ENCODE measurements at regions not wholly inside any gene's neighbourhood (a gene's known extent, or its start where the extent isn't known, plus 50 kb on each side); places are given as distances from the start of the nearest gene placed in this dataset.
"Not testable (repeated sequence)": the region's sequence is repeated elsewhere in the genome, so short reads cannot be mapped to it uniquely, and the experiment has no call there.

DNA sequence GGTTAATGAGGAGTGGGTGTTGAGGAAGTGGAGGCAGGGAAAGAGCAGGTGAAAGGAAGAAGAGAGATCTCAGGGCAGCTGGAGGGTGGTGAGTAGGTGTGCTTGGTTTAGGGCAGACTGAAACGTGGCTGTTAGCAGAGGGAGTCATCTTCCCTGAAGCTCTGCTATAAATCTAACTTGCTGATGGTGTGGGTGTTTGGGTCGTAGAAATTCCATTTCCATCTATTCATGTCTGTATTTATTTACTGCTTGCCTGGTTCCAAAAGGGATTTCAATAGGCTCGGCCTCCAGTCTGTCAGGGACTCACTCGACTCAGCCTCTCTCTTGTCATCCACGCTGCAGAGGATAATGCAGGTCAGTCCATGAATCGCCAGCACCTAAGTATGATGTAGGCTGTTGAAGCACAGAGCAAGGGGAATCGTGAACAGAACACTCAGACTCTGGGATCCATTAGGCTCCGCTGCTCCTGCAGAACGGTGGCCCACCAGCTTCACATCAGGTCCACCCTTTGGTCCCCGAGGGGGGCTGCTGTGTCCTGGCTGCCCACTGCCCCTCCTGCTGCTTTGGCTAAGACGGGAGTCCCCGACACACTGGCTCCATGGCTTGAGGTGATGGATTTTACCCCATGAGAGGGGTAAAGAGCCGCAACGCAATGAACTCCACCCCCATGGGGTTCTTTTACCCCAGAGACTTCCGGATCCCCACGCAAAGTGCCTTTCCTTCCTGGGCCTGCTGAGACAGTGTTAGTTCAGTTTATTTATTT lies 156.2 kb downstream of the RHOU start:
- H3K27ac ChIP-seq, result no peak overlapping the region
- intact Hi-C loops (cut with DNase I), result no loop called here
- DNase-seq, result no peak
- 85 to 86% methylated on average over 16 of the region's 16 CpGs for WGBS, 2 donors
- no peaks in the 10 kb centered on the region for H3K27me3 ChIP-seq
- no peaks in the 10 kb centered on the region for H3K4me1 ChIP-seq
- no peak overlapping the region for H3K4me3 ChIP-seq
- TF ChIP-seq POLR2A (IDR thresholded peaks at IDR 0.05) (no peak), POLR2AphosphoS5 (IDR thresholded peaks at IDR 0.05) (no peak), EP300 (IDR thresholded peaks at IDR 0.05) (no peak)
- TF ChIP-seq, protein P1, sequence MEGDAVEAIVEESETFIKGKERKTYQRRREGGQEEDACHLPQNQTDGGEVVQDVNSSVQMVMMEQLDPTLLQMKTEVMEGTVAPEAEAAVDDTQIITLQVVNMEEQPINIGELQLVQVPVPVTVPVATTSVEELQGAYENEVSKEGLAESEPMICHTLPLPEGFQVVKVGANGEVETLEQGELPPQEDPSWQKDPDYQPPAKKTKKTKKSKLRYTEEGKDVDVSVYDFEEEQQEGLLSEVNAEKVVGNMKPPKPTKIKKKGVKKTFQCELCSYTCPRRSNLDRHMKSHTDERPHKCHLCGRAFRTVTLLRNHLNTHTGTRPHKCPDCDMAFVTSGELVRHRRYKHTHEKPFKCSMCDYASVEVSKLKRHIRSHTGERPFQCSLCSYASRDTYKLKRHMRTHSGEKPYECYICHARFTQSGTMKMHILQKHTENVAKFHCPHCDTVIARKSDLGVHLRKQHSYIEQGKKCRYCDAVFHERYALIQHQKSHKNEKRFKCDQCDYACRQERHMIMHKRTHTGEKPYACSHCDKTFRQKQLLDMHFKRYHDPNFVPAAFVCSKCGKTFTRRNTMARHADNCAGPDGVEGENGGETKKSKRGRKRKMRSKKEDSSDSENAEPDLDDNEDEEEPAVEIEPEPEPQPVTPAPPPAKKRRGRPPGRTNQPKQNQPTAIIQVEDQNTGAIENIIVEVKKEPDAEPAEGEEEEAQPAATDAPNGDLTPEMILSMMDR (IDR thresholded peaks at IDR 0.05), result no peak
- H3K36me3 ChIP-seq, result no peaks in the 10 kb centered on the region
- no peaks in the 10 kb centered on the region for H3K9me3 ChIP-seq

DNA sequence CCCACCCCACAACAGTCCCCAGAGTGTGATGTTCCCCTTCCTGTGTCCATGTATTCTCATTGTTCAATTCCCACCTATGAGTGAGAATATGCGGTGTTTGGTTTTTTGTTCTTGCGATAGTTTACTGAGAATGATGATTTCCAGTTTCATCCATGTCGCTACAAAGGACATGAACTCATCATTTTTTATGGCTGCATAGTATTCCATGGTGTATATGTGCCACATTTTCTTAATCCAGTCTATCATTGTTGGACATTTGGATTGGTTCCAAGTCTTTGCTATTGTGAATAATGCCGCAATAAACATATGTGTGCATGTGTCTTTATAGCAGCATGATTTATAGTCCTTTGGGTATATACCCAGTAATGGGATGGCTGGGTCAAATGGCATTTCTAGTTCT lies 156.9 kb downstream of the RHOU start:
- H3K27ac ChIP-seq; H3K27me3 ChIP-seq; DNase-seq; H3K4me1 ChIP-seq; H3K9me3 ChIP-seq; intact Hi-C loops (cut with DNase I); H3K36me3 ChIP-seq; H3K4me3 ChIP-seq: not testable (repeated sequence)
- WGBS, 2 donors, result 95 to 100% methylated on average over 3 of the region's 4 CpGs

DNA sequence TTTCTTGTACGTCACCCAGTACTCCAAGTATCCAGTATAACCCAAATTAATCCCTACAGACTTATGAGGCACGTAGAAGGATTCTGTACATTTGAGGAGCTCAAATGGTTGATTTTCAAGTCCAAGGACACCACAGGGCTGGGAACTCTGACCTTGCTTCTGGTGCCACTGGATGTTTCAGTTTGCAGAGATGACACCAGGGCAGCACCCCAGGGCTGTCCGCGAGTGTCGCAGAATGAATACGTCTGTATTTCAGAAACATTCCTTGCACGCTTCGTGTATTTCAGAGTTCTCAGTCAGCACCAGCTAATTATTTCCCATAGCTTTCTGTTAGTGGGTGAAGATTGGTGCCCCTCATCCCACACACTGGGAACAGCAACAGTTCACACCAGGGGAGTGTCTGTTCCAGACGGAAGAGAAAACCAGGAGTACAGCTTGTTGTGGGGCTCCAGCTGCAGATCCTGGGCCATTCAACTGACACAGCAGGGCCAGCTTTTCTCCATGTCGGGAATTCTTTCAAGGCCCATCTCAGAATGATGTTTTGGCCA lies 159.2 kb downstream of the RHOU start:
- H3K4me3 ChIP-seq, result no peak overlapping the region
- intact Hi-C loops (cut with DNase I), result no loop called here
- no peaks in the 10 kb centered on the region for H3K9me3 ChIP-seq
- WGBS, 2 donors, result 89 to 91% methylated on average over 10 of the region's 10 CpGs
- H3K27me3 ChIP-seq, result no peaks in the 10 kb centered on the region
- no peaks in the 10 kb centered on the region for H3K36me3 ChIP-seq
- no peak overlapping the region for H3K27ac ChIP-seq
- no peak for DNase-seq
- peaks cover 0 to 2% (median 0%) of the 10 kb centered on the region in 4 donors for H3K4me1 ChIP-seq
- TF ChIP-seq POLR2A (IDR thresholded peaks at IDR 0.05) (no peak), EP300 (IDR thresholded peaks at IDR 0.05) (no peak), POLR2AphosphoS5 (IDR thresholded peaks at IDR 0.05) (no peak)
- TF ChIP-seq, protein P1 (IDR thresholded peaks at IDR 0.05), result no peak

DNA sequence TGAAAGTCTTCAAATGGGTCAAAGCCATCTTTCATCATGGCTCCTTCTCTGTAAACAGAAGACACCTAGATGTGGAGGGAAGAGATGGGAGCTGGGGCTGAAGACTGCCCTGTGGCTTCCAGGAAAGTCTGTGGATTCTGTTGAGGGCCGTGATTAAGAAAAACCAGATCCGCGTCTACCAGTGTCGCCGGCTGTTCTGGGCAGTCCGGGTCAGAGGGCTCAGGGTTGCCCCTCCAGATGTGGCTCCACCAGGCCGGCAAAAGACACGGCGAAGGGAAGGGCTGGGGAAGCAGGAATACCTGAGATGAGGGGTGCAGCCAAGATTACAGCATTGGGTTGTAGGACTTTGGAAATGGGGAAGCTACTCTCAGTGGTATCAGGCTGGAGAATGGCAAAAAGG lies 162.6 kb downstream of the RHOU start:
- no peaks in the 10 kb centered on the region for H3K36me3 ChIP-seq
- H3K9me3 ChIP-seq, result no peaks in the 10 kb centered on the region
- H3K4me3 ChIP-seq, result no peak overlapping the region
- 92 to 93% methylated on average over 9 of the region's 9 CpGs for whole genome bisulfite sequencing, 2 donors
- peaks cover 0 to 35% (median 33%) of the 10 kb centered on the region in 4 donors for H3K4me1 ChIP-seq
- TF ChIP-seq EP300 (IDR thresholded peaks at IDR 0.05) (no peak), POLR2AphosphoS5 (IDR thresholded peaks at IDR 0.05) (no peak), POLR2A (IDR thresholded peaks at IDR 0.05) (no peak)
- TF ChIP-seq, protein P1 (IDR thresholded peaks at IDR 0.05), result no peak
- DNase-seq, result no peak
- H3K27ac ChIP-seq, result no peak overlapping the region
- intact Hi-C loops (cut with DNase I), result no loop called here
- H3K27me3 ChIP-seq, result no peaks in the 10 kb centered on the region

DNA sequence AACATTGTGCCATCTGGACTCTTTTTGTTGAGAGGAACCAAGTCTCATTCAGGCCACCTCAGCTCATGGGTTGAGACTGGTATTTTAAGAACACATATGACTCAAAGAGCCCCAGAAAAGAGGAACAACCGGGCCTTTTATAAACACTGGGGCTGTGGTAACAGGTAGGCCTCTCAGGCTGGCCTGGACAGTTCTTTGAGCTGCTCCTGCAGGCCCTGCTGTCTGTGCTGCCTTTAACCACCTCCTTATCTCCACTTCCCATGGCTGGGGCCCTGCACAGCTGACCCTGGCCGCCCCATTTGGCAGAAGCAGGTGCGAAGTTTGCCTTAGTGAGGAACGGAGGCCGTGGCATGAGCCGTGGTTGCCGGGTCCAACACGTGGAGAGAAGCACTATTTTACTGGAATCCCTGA lies 163.3 kb downstream of the RHOU start:
- Histone ChIP-seq H3K4me3 (no peak overlapping the region), H3K9me3 (no peaks in the 10 kb centered on the region), H3K36me3 (no peaks in the 10 kb centered on the region), H3K27me3 (no peaks in the 10 kb centered on the region), H3K4me1 (peaks cover 0 to 42% (median 40%) of the 10 kb centered on the region in 4 donors), H3K27ac (no peak overlapping the region)
- 70 to 73% methylated on average over 8 of the region's 8 CpGs for WGBS, 2 donors
- intact Hi-C loops (cut with DNase I), result no loop called here
- DNase-seq, result no peak
- TF ChIP-seq POLR2A (IDR thresholded peaks at IDR 0.05) (no peak), POLR2AphosphoS5 (IDR thresholded peaks at IDR 0.05) (no peak), EP300 (IDR thresholded peaks at IDR 0.05) (no peak)
- TF ChIP-seq, protein P1 (IDR thresholded peaks at IDR 0.05), result no peak

All from sigmoid colon (tissue), 6 donors.